Stomach (tissue), 8 donors: ENCODE measurements at regions not wholly inside any gene's neighbourhood (a gene's known extent, or its start where the extent isn't known, plus 50 kb on each side); places are given as distances from the start of the nearest gene placed in this dataset.

Experiments used
- DNase-seq, 2 donors: peaks; one replicate each; pipeline versions ENCODE4 v3.0.0 to v3.0.0-alpha.2; 2013 to 2019
- H3K27ac ChIP-seq, 5 donors: fragments of 200-600 bp in 4 of 5; sonication (generic) in 4 of 5; one replicate each; pipeline ENCODE4 v1.5.1; 2013 to 2019; ENCODE audit warnings: mild to moderate bottlenecking in 1 of 5, moderate library complexity in 1 of 5
- H3K27me3 ChIP-seq, 3 donors: fragments of 200-600 bp; sonication (generic); one replicate each; pipeline ENCODE4 v1.5.1; 2017 to 2019; ENCODE audit warnings: mixed run types in 1 of 3
- H3K36me3 ChIP-seq, 4 donors: fragments of 200-600 bp; sonication (generic); 1 replicate in 3 of 4; 2 replicates in 1 of 4; pipeline ENCODE4 v1.5.1; 2016 to 2019
- H3K4me1 ChIP-seq, 4 donors: fragments of 200-600 bp; sonication (generic); one replicate each; pipeline ENCODE4 v1.5.1; 2016 to 2019
- H3K4me3 ChIP-seq, 4 donors: fragments of 200-600 bp; sonication (generic) in 3 of 4; one replicate each; pipeline ENCODE4 v1.5.1; 2016 to 2019; ENCODE audit warnings: mild to moderate bottlenecking in 1 of 4
- H3K9me3 ChIP-seq, 4 donors: fragments of 200-600 bp; sonication (generic); one replicate each; pipeline ENCODE4 v1.5.1; 2016 to 2019
- EP300 ChIP-seq: sonication (generic); formaldehyde crosslinking; IDR thresholded peaks from one replicate; pipeline ENCODE4 v1.6.1; 2017; ENCODE audit warnings: antibody characterized with exemption
- POLR2A ChIP-seq, 4 donors: fragments of 450-650 bp; IDR thresholded peaks; one replicate each; pipeline ENCODE4 v1.6.1; 2016; ENCODE audit warnings: antibody characterized with exemption in 4 of 4, control low read depth in 2 of 4, mild to moderate bottlenecking in 1 of 4, moderate library complexity in 1 of 4
- POLR2AphosphoS5 ChIP-seq, 3 donors: sonication (generic); formaldehyde crosslinking; IDR thresholded peaks; one replicate each; pipeline ENCODE4 v1.6.1; 2016; ENCODE audit warnings: antibody characterized with exemption in 3 of 3
- WGBS, 5 donors: extraction: QIAGEN DNeasy Blood & Tissue Kit in 3 of 5; methylation state at CpG; one replicate each; pipeline versions ENCODE4 v1.1.5 to v1.1.7; 2013 to 2018; 5-methylcytosine and 5-hydroxymethylcytosine counted together
- intact Hi-C: fragments of 100-400 bp; cut with DNase I; formaldehyde crosslinking; loops from one replicate; pipeline ENCODE4 v1.15.1; 2023; ENCODE audit warnings: low total_unique reads
- TF ChIP-seq, protein P1 (sequence below), 7 experiments: fragments of 450-650 bp in 4 of 7; fragments of 200-600 bp in 3 of 7; sonication (generic) in 3 of 7; IDR thresholded peaks; one replicate each; pipeline ENCODE4 v1.5.1; 2016 to 2019; ENCODE audit warnings: antibody characterized with exemption in 7 of 7, control low read depth in 2 of 7, mild to moderate bottlenecking in 1 of 7
- donor health status: healthy with polysubstance abuse.
- donor health status: Bipolar disorder and iron deficiency.
- donor health status: healthy.

DNA sequence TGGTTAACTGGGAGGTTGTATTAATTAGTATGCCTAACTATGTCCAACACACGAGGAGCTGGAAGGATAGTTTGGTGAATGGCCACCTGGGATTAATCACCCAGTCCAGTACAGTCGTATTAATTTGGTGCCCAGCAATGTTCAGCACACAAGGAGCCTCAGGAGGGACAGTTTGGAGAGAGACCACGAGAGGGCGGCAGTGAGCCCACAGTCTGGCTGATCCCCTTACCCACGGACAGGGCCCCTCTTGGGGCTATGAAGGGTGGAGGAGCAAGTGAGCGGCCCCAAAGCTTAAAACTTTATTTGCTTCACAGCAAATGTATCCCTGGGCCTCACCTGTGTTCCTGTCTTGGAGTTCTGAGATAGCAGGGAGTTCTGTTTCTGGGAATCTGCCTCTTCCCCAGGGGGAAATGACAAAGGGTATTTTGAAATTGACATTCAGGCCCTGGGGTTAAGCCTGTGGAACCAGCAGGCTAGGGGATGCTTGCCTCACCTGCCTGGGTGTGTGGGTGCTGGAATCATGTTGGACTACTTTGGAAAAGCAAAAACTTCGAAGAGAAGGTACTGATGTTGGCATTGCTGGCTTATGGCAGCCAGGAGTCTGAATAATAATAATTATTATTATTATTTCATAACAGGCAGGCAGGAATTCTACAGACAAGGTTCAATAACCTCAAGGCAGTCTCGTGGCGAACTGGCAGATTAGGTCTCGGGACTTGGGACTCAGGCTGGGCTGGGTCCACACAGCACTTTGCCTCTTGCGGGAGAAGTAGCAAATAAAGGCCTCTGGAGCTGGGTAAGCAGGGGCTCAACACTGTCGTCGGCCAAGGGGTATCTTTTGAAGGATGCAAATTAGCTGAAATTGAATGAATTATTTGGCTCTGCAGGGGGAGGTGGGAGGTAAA is 227.6 kb upstream of the ASIC2 start:
- intact Hi-C loops: no loop called here
- Histone ChIP-seq H3K27ac (no peak overlapping the region), H3K36me3 (no peaks in the 10 kb centered on the region), H3K27me3 (peaks cover 0 to 9% (median 3%) of the 10 kb centered on the region in 3 donors), H3K4me3 (no peak overlapping the region), H3K4me1 (no peaks in the 10 kb centered on the region), H3K9me3 (no peaks in the 10 kb centered on the region)
- TF ChIP-seq POLR2AphosphoS5 (IDR thresholded peaks at IDR 0.05) (no peak), POLR2A (IDR thresholded peaks at IDR 0.05) (no peak), EP300 (no peak)
- TF ChIP-seq, protein P1, sequence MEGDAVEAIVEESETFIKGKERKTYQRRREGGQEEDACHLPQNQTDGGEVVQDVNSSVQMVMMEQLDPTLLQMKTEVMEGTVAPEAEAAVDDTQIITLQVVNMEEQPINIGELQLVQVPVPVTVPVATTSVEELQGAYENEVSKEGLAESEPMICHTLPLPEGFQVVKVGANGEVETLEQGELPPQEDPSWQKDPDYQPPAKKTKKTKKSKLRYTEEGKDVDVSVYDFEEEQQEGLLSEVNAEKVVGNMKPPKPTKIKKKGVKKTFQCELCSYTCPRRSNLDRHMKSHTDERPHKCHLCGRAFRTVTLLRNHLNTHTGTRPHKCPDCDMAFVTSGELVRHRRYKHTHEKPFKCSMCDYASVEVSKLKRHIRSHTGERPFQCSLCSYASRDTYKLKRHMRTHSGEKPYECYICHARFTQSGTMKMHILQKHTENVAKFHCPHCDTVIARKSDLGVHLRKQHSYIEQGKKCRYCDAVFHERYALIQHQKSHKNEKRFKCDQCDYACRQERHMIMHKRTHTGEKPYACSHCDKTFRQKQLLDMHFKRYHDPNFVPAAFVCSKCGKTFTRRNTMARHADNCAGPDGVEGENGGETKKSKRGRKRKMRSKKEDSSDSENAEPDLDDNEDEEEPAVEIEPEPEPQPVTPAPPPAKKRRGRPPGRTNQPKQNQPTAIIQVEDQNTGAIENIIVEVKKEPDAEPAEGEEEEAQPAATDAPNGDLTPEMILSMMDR (IDR thresholded peaks at IDR 0.05): peak in 5 of 7 experiments; percentile 13 to 55 (median 30)
- DNase-seq: peak; percentile 41 to 75
- 46 to 49% (median 47%) methylated on average over 13 of the region's 13 CpGs for WGBS, 5 donors

DNA sequence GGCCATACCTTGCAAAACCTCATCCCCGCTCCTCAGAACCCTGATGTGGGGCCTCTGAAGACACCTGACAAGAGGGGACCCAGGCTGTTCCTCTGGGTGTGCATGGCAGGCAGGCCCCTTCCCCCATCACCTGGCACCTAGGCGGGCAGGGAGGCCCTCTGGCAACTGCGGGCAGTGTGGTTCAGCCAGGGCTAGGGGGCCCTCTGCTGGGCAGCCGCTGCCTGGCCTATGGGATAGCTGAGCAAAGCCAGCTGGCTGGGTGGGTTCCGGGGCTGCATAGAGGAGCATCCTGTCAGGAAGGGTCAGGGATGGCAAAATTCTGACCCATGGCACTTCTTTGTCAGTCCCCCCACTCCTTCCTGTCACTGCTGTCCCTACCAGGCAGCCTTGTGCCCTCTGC is 228.7 kb upstream of the ASIC2 start:
- WGBS, 5 donors: 36 to 80% (median 58%) methylated on average over 1 to 5 of the region's 5 CpGs
- Histone ChIP-seq H3K36me3 (no peaks in the 10 kb centered on the region), H3K27ac (no peak overlapping the region), H3K27me3 (peaks cover 0 to 17% (median 3%) of the 10 kb centered on the region in 3 donors), H3K9me3 (peaks cover 0 to 2% (median 1%) of the 10 kb centered on the region in 4 donors), H3K4me1 (no peaks in the 10 kb centered on the region), H3K4me3 (no peak overlapping the region)
- intact Hi-C loops: no loop called here
- TF ChIP-seq, protein P1 (IDR thresholded peaks at IDR 0.05): no peak
- TF ChIP-seq POLR2AphosphoS5 (IDR thresholded peaks at IDR 0.05) (no peak), EP300 (no peak), POLR2A (IDR thresholded peaks at IDR 0.05) (no peak)
- DNase-seq: peak in 1 of 2 donors; percentile 35

DNA sequence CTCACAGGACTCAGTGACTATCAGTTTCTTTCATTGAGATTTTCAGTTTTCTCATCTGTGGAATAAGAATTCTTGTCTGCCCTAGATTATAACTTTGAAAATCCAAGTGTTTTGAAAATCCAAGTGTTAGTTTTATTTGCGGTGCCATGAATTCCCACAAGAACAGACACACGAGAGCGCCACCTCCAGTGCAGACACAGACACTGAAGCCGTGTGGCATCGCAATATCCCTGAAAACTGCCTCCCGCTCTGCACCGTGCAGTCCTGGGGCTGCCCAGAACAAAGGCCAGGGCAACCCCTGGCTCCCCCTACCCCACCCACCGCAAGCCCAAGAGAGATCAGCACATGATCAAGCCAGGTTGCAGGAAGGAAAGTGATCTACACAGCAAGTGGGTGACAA is 229.5 kb upstream of the ASIC2 start:
- intact Hi-C loops: no loop called here
- no peak for DNase-seq

DNA sequence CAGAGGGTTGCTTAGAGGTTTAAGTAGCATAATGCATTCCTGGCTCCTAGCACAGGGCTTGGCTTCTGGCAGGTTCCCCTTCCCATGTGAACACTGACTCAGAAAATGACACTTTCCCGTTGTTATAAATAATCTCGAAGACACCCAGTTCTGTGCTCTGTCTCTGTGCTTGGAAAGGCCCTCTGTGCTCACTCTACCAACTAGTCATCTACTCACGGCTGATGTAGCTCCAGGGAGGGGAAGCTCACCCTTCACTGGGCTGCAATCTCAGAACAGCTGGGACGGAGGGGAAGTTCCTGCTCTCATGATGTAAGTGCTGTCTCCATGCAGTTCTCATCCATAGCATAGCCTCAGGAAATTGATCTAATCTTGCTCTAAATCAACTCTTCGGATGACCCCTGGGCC is 230.5 kb upstream of the ASIC2 start:
- Histone ChIP-seq H3K27ac (peak overlapping the region in 2 of 5 donors; percentile 14 to 46), H3K36me3 (no peaks in the 10 kb centered on the region), H3K4me1 (no peaks in the 10 kb centered on the region), H3K4me3 (no peak overlapping the region), H3K27me3 (peaks cover 0 to 21% (median 3%) of the 10 kb centered on the region in 3 donors), H3K9me3 (peaks cover 3 to 19% (median 12%) of the 10 kb centered on the region in 4 donors)
- peak in 1 of 2 donors; percentile 56 for DNase-seq
- WGBS, 5 donors: 39 to 63% (median 48%) methylated on average over 5 of the region's 5 CpGs
- intact Hi-C loops: no loop called here
- peak in 1 of 3 donors; percentile 36 for TF ChIP-seq POLR2AphosphoS5 (IDR thresholded peaks at IDR 0.05)
- no peak for TF ChIP-seq EP300

More for the DNA sequence above, 229.5 kb upstream of the ASIC2 start:
- no peaks in the 10 kb centered on the region for H3K4me1 ChIP-seq
- H3K9me3 ChIP-seq: peaks cover 3 to 11% (median 10%) of the 10 kb centered on the region in 4 donors
- no peaks in the 10 kb centered on the region for H3K36me3 ChIP-seq
- TF ChIP-seq POLR2AphosphoS5 (IDR thresholded peaks at IDR 0.05) (no peak), EP300 (no peak), POLR2A (IDR thresholded peaks at IDR 0.05) (no peak)
- TF ChIP-seq, protein P1 (IDR thresholded peaks at IDR 0.05): no peak
- H3K4me3 ChIP-seq: no peak overlapping the region
- H3K27me3 ChIP-seq: peaks cover 0 to 21% (median 3%) of the 10 kb centered on the region in 3 donors
- no peak overlapping the region for H3K27ac ChIP-seq
- 68 to 74% (median 73%) methylated on average over 8 of the region's 8 CpGs for WGBS, 5 donors
